Renal cortical epithelial cell (primary cell): ENCODE measurements at regions not wholly inside any gene's neighbourhood (a gene's known extent, or its start where the extent isn't known, plus 50 kb on each side); places are given as distances from the start of the nearest gene placed in this dataset.

Source experiments
- DNase-seq: peaks from one replicate; pipeline ENCODE4 v3.0.0-alpha.2; 2011; ENCODE audit warnings: low read depth

DNA sequence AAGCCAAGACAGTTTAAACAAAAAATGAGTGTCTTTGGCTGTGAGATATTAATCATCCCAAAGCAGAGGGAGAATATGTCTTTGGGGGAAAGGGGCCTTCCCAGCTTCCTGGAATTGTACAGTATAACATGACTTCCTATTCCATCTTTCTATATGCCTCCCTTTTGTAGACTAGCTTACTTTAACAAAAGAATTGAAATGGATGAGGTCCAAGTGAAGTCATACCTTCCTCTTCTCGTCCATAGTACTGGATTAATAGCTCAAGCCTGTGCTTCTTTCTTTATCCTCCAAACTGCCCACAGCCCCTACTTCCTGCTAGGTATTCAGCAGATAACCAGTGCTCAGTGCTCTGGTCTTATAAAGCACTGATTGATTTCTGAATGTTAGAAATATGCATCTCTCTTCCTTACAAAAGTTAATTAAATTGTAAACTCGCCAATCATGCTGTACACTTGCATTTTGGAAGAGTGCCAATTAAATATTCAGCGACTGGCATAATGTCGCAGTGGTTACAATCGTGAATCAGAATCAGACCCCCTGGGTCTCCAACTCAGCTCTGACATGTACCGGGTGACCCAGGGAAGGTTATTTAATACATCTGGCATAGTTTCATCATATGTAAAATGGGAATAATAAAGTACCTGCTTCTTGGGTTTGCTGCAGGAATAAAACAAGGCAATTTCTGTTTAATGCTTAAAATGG is 325.1 kb downstream of the RND3 start:
- DNase-seq = no peak

GRCh38 chr2:150160058-150160457 is 327.4 kb downstream of the RND3 start:
- DNase-seq = no peak

DNA sequence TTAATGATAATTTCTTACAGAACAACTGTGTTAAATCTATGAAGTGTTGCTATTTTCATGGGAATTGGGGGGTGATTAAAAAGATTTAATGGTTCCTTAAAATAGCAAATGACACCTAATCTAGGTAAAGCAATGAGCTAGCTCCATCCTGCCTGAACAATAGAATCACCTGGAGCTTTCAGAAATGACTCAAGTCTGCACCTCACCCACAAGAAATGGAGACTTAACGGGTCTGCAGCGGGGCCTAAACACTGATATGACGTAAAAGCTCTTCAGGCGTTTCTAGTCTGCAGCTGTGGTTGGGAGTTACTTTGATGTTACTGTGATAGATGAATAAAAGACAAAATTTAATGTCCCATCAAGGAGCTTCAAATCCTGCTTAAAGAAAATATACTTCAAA is 328.2 kb downstream of the RND3 start:
- DNase-seq = no peak

DNA sequence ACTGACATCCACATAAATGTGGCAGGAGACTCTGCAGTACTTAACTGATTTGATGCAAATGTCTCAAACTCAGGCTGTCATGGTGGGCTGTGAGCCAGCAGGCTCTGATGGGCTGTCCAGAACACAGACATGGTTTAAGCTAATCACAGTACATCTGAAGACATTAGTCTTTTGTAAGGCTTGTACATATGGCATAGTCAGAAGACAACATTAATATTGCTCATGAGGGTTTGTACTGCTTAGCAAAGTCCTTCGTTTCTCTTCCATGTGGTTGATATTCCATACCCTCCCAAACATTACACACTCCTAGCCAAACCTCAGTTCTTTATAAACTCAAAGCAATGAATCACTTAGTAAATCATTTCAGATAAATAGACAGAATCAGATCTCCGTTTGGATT is 330.6 kb downstream of the RND3 start:
- no peak for DNase-seq

GRCh38 chr2:150156415-150156814 is 331.1 kb downstream of the RND3 start:
- no peak for DNase-seq

DNA sequence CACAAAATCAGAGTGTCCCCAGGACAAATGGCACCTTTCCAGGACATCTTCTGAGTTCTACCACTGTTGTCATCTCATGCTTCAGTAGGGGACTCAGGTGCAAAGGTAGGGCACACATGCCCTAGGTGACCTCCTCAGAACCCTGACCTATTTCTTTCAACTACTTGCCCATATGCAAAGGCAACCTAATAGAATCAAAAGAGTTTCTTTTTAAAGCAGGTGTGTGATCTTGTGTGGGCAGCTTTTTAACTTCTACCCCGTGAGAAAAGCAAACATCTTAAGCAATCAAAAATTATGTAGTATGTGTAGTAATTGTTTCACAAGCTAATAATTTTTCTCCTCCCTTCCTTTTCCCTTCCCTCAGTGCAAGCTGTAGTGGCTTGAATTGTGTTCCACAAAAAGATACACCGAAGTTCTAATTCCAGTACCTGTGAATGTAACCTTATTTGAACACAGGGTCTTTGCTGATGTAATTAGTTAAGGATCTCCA is 333.1 kb downstream of the RND3 start:
- DNase-seq = no peak

GRCh38 chr2:150153646-150154307 is 333.7 kb downstream of the RND3 start:
- DNase-seq = no peak

DNA sequence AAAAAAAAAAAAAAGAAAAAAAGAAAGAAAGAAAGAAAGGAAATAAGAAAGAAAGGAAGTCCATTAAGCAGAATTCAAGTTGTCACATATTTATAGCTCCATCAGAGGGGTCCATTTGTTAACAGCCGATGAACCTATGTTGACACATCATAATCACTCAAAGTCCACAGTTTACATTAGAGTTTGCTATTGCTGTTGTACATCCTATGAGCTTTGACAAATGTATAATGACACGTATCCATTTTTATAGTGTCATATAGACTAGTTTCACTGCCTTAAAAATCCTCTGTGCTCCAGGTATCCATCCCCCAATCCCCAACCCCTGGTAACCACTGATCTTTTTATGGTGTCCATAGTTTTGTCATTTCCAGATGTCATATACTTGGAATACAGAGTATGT is 335.2 kb downstream of the RND3 start:
- DNase-seq = no peak

GRCh38 chr2:150150144-150150543 is 337.3 kb downstream of the RND3 start:
- DNase-seq = no peak

DNA sequence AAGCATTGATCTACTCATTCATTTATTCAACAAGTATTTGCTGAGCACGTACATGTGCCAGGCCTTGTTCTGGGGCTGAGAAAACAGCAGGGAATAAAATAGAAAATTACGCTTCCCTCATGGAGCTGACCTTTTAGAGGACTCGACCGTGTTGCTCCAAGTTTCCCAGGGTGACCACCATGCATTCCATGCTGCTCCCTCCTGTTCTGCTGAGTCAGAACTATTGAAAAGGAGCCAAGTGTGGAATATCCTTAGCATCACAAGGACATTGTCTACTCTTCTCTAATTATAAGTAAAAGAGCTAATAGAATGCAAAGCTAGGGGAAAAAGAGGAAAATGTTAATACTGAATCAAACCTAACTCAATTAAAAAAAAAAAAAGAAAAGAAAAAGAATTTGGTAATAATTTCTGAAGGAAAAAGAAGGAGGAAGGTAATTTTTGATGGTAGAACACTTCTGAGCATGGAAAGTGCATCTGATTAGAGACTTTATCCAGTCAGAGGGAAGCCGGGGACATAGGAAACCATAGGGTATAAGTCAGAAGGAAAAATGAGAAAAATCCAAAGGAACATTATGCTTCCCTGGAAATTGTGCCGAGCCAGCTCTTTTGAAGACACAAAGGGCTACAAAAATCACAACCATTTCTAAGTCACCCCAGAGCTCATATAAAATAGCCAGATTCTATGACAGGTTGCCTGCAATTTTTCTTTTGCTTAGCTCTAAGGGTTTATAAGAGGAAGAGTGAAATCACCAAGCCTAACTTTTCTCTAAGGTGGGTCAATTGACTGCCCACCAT is 339.4 kb downstream of the RND3 start:
- DNase-seq = peak; percentile 40

DNA sequence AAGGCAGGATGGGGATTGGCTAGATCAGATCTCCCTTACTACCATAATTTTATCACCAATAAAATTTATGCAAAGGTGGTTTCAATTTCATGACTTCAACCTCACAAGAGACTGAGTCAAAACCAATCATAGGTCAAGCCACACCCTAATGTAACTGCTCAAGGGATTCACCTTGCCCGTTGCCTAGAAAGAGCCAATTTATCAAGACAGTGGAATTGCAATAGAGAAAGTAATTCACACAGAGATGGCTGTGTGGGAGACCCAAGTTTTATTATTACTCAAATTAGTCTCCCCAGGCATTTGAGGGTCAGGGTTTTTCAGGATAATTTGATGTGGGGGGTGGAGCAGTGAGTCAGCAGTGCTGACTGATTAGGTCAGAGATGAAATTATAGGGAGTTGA is 340.6 kb downstream of the RND3 start:
- no peak for DNase-seq

- no peak for DNase-seq
Measured at GRCh38 chr2:150145299-150145692, 342.2 kb downstream of the RND3 start.

GRCh38 chr2:150144546-150145298 is 342.7 kb downstream of the RND3 start:
- peak; percentile 89 for DNase-seq

GRCh38 chr2:150143087-150143536 is 344.4 kb downstream of the RND3 start:
- no peak for DNase-seq

- DNase-seq = no peak
Measured at GRCh38 chr2:150142561-150142960, 344.9 kb downstream of the RND3 start.

GRCh38 chr2:150141226-150142001 is 346.1 kb downstream of the RND3 start:
- DNase-seq = no peak

- no peak for DNase-seq
Measured at GRCh38 chr2:150140777-150141176, 346.7 kb downstream of the RND3 start.

GRCh38 chr2:150138587-150138986 is 348.9 kb downstream of the RND3 start:
- no peak for DNase-seq

GRCh38 chr2:150137338-150138069 is 350.0 kb downstream of the RND3 start:
- no peak for DNase-seq

DNA sequence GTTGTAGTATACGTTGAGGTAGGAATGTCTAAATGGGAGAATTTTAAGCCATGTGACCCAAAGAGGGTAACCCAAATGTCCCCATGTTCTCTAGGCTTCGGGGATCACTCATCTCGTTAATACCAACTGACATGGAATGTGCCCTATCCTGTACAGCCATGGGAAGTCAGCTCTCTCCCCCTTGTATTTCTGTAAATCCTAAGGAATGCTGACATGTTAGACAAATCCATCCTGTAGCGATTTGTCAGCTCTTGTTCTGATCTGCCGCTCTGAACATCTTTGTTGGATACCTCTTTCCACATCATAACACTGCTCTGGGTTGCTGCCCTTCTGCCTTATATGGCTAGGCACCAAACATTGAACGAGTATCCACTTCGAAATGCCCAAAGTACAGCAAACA is 350.6 kb downstream of the RND3 start:
- no peak for DNase-seq
